HG03442 (cell line): ENCODE measurements at regions not wholly inside any gene's neighbourhood (a gene's known extent, or its start where the extent isn't known, plus 50 kb on each side); places are given as distances from the start of the nearest gene placed in this dataset.
A peak's percentile ranks its signal among the peaks of the same experiment; 100 is the strongest.

ENCODE experiments used
- ATAC-seq: cut with Tn5 transposase; IDR thresholded peaks from one replicate; pipeline ENCODE4 v1.9.1; 2021; ENCODE audit warnings: mild to moderate bottlenecking, moderate library complexity; ENCODE audit not compliant: unreplicated experiment

- ATAC-seq = no peak
These were observed 135.0 kb upstream of the MAN1A1 start for GRCh38 chr6:119484598-119484997.

GRCh38 chr6:119483908-119484307 lies 134.3 kb upstream of the MAN1A1 start:
- ATAC-seq = no peak

- no peak for ATAC-seq
These were observed 133.3 kb upstream of the MAN1A1 start for GRCh38 chr6:119482850-119483285.

GRCh38 chr6:119481976-119482375 lies 132.4 kb upstream of the MAN1A1 start:
- no peak for ATAC-seq

GRCh38 chr6:119480961-119481497 lies 131.5 kb upstream of the MAN1A1 start:
- no peak for ATAC-seq

- no peak for ATAC-seq
These were observed 130.5 kb upstream of the MAN1A1 start for GRCh38 chr6:119479860-119480655.

- ATAC-seq = peak; percentile 97
These were observed 127.0 kb upstream of the MAN1A1 start for GRCh38 chr6:119476554-119476953.

GRCh38 chr6:119476024-119476423 lies 126.5 kb upstream of the MAN1A1 start:
- ATAC-seq = no peak

- ATAC-seq = peak; percentile 63
These were observed 121.5 kb upstream of the MAN1A1 start for GRCh38 chr6:119470893-119471542.

- ATAC-seq = no peak
These were observed 118.0 kb upstream of the MAN1A1 start for GRCh38 chr6:119467488-119468081.

GRCh38 chr6:119466226-119466625 lies 116.7 kb upstream of the MAN1A1 start:
- no peak for ATAC-seq

- ATAC-seq = peak; percentile 80
These were observed 113.6 kb upstream of the MAN1A1 start for GRCh38 chr6:119463081-119463626.

- no peak for ATAC-seq
These were observed 111.6 kb upstream of the MAN1A1 start for GRCh38 chr6:119461187-119461586.

- peak; percentile 72 for ATAC-seq
These were observed 109.8 kb upstream of the MAN1A1 start for GRCh38 chr6:119459207-119459974.

- ATAC-seq = no peak
These were observed 105.2 kb upstream of the MAN1A1 start for GRCh38 chr6:119454714-119455113.

- no peak for ATAC-seq
These were observed 104.0 kb upstream of the MAN1A1 start for GRCh38 chr6:119453242-119454200.

GRCh38 chr6:119449331-119450156 lies 100.0 kb upstream of the MAN1A1 start:
- ATAC-seq = peak; percentile 29

GRCh38 chr6:119447921-119448320 lies 98.4 kb upstream of the MAN1A1 start:
- ATAC-seq = no peak

- ATAC-seq = no peak
These were observed 97.0 kb upstream of the MAN1A1 start for GRCh38 chr6:119446609-119447008.
